DND-41 (cell line): ENCODE measurements at regions not wholly inside any gene's neighbourhood (a gene's known extent, or its start where the extent isn't known, plus 50 kb on each side); places are given as distances from the start of the nearest gene placed in this dataset.

Experiments
- CTCF ChIP-seq: IDR thresholded peaks from 2 replicates; pipeline ENCODE4 v1.5.1; 2012; ENCODE audit warnings: borderline replicate concordance, low read length, moderate library complexity, mild to moderate bottlenecking; ENCODE audit not compliant: poor library complexity, severe bottlenecking; ENCODE audit errors: extremely low read depth
- EZH2 ChIP-seq: IDR thresholded peaks from 3 replicates; pipeline ENCODE4 v1.6.1; 2012; ENCODE audit warnings: borderline replicate concordance, low read depth, mild to moderate bottlenecking, moderate library complexity, low read length, inconsistent platforms; ENCODE audit not compliant: severe bottlenecking

- TF ChIP-seq CTCF (no peak), EZH2 (no peak)
These were observed 164.5 kb downstream of the IZUMO3 start for GRCh38 chr9:24381205-24381604.
